Fibroblast of lung (primary cell): ENCODE measurements at regions not wholly inside any gene's neighbourhood (a gene's known extent, or its start where the extent isn't known, plus 50 kb on each side); places are given as distances from the start of the nearest gene placed in this dataset.

Experiments used
- DNase-seq, 2 donors: peaks; one replicate each; pipeline versions ENCODE4 v3.0.0 to v3.0.0-alpha.2; 2010; ENCODE audit warnings: low read depth in 2 of 2
- H2AFZ ChIP-seq: 2 replicates; pipeline ENCODE4 v1.5.1; 2012; ENCODE audit warnings: low read length, control low read depth, inconsistent platforms
- H3K27ac ChIP-seq: 2 replicates; pipeline ENCODE4 v1.5.1; 2011; ENCODE audit warnings: low read length, control low read depth; ENCODE audit not compliant: insufficient read depth
- H3K27me3 ChIP-seq: 2 replicates; pipeline ENCODE4 v1.5.1; 2011; ENCODE audit warnings: mild to moderate bottlenecking, low read length; ENCODE audit not compliant: control insufficient read depth, insufficient read depth
- H3K36me3 ChIP-seq: 2 replicates; pipeline ENCODE4 v1.5.1; 2011; ENCODE audit warnings: low read length; ENCODE audit not compliant: control insufficient read depth, insufficient read depth
- H3K4me1 ChIP-seq: 2 replicates; pipeline ENCODE4 v1.5.1; 2011; ENCODE audit warnings: low read length; ENCODE audit not compliant: control insufficient read depth, insufficient read depth; ENCODE audit errors: extremely low read depth
- H3K4me2 ChIP-seq: 2 replicates; pipeline ENCODE4 v1.5.1; 2011; ENCODE audit warnings: low read length, control low read depth; ENCODE audit not compliant: insufficient read depth; ENCODE audit errors: extremely low read depth
- H3K4me3 ChIP-seq, 4 experiments: fragments of 200-600 bp in 1 of 4; sonication (generic) in 1 of 4; replicated peaks in 1 of 4; 2 replicates each; pipeline ENCODE4 v1.5.1; 2011 to 2016; ENCODE audit warnings: low read length in 4 of 4, low read depth in 3 of 4, mild to moderate bottlenecking in 3 of 4, control low read depth in 2 of 4, inconsistent platforms in 1 of 4, mixed read lengths in 1 of 4; ENCODE audit not compliant: insufficient read depth in 1 of 4; ENCODE audit errors: control extremely low read depth in 1 of 4
- H3K79me2 ChIP-seq: 2 replicates; pipeline ENCODE4 v1.5.1; 2012; ENCODE audit warnings: mild to moderate bottlenecking, low read length, inconsistent platforms; ENCODE audit not compliant: control insufficient read depth, insufficient read depth
- H3K9ac ChIP-seq: 2 replicates; pipeline ENCODE4 v1.5.1; 2011; ENCODE audit warnings: mild to moderate bottlenecking, low read length, control low read depth; ENCODE audit not compliant: insufficient read depth
- H3K9me3 ChIP-seq: 2 replicates; pipeline ENCODE4 v1.5.1; 2012; ENCODE audit warnings: low read depth, low read length; ENCODE audit not compliant: control insufficient read depth, insufficient read depth
- H4K20me1 ChIP-seq: 2 replicates; pipeline ENCODE4 v1.5.1; 2011; ENCODE audit warnings: low read length; ENCODE audit not compliant: control insufficient read depth, insufficient read depth; ENCODE audit errors: extremely low read depth
- CTCF ChIP-seq, 2 donors: IDR thresholded peaks in 1 of 2; conservative IDR thresholded peaks in 1 of 2; 1 replicate in 1 of 2; 2 replicates in 1 of 2; pipeline ENCODE4 v1.5.1; 2011 to 2012; ENCODE audit warnings: low read length in 2 of 2, control low read depth in 1 of 2, inconsistent platforms in 1 of 2, low read depth in 1 of 2, mild to moderate bottlenecking in 1 of 2
- EZH2 ChIP-seq: IDR thresholded peaks from 2 replicates; pipeline ENCODE4 v1.5.1; 2012; ENCODE audit warnings: low read length, control low read depth, mild to moderate bottlenecking; ENCODE audit errors: missing control alignments

DNA sequence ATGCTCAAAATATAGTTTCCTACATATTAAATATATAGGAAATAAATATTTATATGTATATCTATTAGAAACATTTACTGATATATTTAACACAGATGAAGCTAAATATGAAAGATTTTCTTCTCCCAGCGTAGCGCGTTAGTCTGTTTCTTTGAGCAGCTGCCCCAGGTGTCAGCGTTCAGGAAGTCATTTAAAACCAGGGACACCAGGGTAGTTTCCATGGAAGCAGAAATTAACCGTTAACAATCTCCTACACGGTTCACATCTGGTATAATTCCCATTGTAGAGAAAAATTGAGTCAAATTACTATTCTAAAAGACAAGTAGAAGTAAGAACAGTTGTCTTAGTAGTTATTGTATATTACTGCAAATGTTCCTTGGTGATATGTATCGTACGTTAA lies 1443.7 kb downstream of the MRPL39 start:
- Histone ChIP-seq H3K4me2 (no peak overlapping the region), H3K79me2 (no peaks in the 10 kb centered on the region), H3K27ac (no peak overlapping the region), H3K4me3 (no peak overlapping the region), H2AFZ (no peak overlapping the region), H3K9me3 (no peaks in the 10 kb centered on the region), H3K36me3 (no peaks in the 10 kb centered on the region), H3K4me1 (no peaks in the 10 kb centered on the region), H4K20me1 (no peaks in the 10 kb centered on the region), H3K9ac (no peak overlapping the region), H3K27me3 (no peaks in the 10 kb centered on the region)
- TF ChIP-seq EZH2 (no peak), CTCF (conservative IDR thresholded peaks at IDR 0.05 in 1 of 2, IDR thresholded peaks at IDR 0.05 in 1 of 2; ENCODE audit: low read depth in 1 of 2, low read length in 2 of 2) (no peak)
- no peak for DNase-seq

DNA sequence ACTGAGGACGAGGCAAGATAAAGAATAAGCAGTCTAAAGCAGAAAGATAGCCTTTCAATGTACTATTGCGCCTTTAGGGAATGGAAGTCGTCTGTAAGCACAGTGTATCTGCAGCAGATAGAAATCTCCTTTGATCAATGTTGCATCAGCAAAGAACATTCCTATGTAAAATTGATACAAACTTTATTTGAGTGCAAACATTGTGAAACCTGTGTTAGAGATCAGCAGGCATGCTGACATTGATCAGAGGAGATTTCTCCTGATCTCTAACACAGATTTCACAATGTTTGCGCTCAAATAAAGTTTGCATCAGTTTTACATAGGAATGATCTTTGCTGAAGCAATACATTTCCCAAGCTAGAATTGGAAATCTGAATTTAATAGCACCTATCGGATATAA lies 1446.8 kb downstream of the MRPL39 start:
- no peak for TF ChIP-seq EZH2
- TF ChIP-seq CTCF (conservative IDR thresholded peaks at IDR 0.05 in 1 of 2, IDR thresholded peaks at IDR 0.05 in 1 of 2; ENCODE audit: low read depth in 1 of 2, low read length in 2 of 2) = no peak
- H3K36me3 ChIP-seq = no peaks in the 10 kb centered on the region
- H3K27me3 ChIP-seq = no peaks in the 10 kb centered on the region
- H3K79me2 ChIP-seq = no peaks in the 10 kb centered on the region
- no peak overlapping the region for H3K9ac ChIP-seq
- H4K20me1 ChIP-seq = no peaks in the 10 kb centered on the region
- no peak overlapping the region for H3K4me2 ChIP-seq
- no peak for DNase-seq
- H3K4me3 ChIP-seq = no peak overlapping the region
- no peak overlapping the region for H2AFZ ChIP-seq
- no peaks in the 10 kb centered on the region for H3K4me1 ChIP-seq
- H3K27ac ChIP-seq = no peak overlapping the region
- no peaks in the 10 kb centered on the region for H3K9me3 ChIP-seq

DNA sequence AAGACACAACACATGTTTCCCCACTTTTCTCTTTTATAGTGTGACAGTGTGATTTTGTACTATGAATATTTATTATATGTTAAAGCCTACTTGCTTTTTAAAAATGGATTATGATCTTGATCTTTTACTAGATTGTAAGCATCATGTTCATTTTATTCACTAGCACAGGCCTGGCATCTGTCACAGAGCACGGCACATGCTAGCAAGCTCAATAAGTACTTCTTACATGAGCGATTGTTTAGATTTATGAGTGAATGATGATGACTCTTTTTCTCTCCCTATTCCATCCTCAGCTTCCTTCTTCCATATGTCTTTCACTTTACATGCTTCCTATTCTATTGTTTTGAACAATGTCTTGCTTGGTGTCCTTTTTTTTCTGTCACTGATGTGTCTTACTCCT lies 1454.1 kb downstream of the MRPL39 start:
- Histone ChIP-seq H3K27me3 (no peaks in the 10 kb centered on the region), H3K27ac (no peak overlapping the region), H3K36me3 (no peaks in the 10 kb centered on the region), H3K4me1 (no peaks in the 10 kb centered on the region), H4K20me1 (no peaks in the 10 kb centered on the region), H3K9me3 (no peaks in the 10 kb centered on the region), H2AFZ (no peak overlapping the region), H3K79me2 (no peaks in the 10 kb centered on the region), H3K9ac (no peak overlapping the region), H3K4me2 (no peak overlapping the region), H3K4me3 (no peak overlapping the region)
- no peak for DNase-seq
- TF ChIP-seq CTCF (conservative IDR thresholded peaks at IDR 0.05 in 1 of 2, IDR thresholded peaks at IDR 0.05 in 1 of 2; ENCODE audit: low read depth in 1 of 2, low read length in 2 of 2) (no peak), EZH2 (no peak)
